Lower lobe of right lung (tissue), 2 donors: ENCODE measurements at regions not wholly inside any gene's neighbourhood (a gene's known extent, or its start where the extent isn't known, plus 50 kb on each side); places are given as distances from the start of the nearest gene placed in this dataset.

Source experiments
- ATAC-seq, 2 donors: fragments of 200-7000 bp; cut with Tn5 transposase; one replicate each; pipeline ENCODE4 v1.9.1; 2020 to 2022; ENCODE audit warnings: mild to moderate bottlenecking in 2 of 2, moderate library complexity in 2 of 2
- DNase-seq: peaks from one replicate; pipeline ENCODE4 v3.0.0-alpha.2; 2020
- H3K27ac ChIP-seq: fragments of 200-600 bp; one replicate; pipeline ENCODE4 v1.8.0; 2022
- H3K27me3 ChIP-seq: fragments of 200-600 bp; one replicate; pipeline ENCODE4 v1.8.0; 2022; ENCODE audit warnings: low read depth
- H3K36me3 ChIP-seq: fragments of 200-600 bp; one replicate; pipeline ENCODE4 v1.8.0; 2022; ENCODE audit warnings: mild to moderate bottlenecking
- H3K4me1 ChIP-seq: fragments of 200-600 bp; one replicate; pipeline ENCODE4 v1.8.0; 2022
- H3K4me3 ChIP-seq: fragments of 200-600 bp; one replicate; pipeline ENCODE4 v1.8.0; 2022; ENCODE audit warnings: mild to moderate bottlenecking
- H3K9me3 ChIP-seq: fragments of 200-600 bp; one replicate; pipeline ENCODE4 v1.8.0; 2022
- intact Hi-C: fragments of 100-400 bp; cut with DNase I; formaldehyde crosslinking; loops from one replicate; pipeline ENCODE4 v1.11.0; 2022
- TF ChIP-seq, protein P1 (sequence below): fragments of 200-600 bp; IDR thresholded peaks from one replicate; pipeline ENCODE4 v1.8.0; 2022; ENCODE audit warnings: antibody characterized with exemption, mild to moderate bottlenecking
- donor health status: DM: no; HTN: yes; CAD: no; lungs with severe emphysema.

DNA sequence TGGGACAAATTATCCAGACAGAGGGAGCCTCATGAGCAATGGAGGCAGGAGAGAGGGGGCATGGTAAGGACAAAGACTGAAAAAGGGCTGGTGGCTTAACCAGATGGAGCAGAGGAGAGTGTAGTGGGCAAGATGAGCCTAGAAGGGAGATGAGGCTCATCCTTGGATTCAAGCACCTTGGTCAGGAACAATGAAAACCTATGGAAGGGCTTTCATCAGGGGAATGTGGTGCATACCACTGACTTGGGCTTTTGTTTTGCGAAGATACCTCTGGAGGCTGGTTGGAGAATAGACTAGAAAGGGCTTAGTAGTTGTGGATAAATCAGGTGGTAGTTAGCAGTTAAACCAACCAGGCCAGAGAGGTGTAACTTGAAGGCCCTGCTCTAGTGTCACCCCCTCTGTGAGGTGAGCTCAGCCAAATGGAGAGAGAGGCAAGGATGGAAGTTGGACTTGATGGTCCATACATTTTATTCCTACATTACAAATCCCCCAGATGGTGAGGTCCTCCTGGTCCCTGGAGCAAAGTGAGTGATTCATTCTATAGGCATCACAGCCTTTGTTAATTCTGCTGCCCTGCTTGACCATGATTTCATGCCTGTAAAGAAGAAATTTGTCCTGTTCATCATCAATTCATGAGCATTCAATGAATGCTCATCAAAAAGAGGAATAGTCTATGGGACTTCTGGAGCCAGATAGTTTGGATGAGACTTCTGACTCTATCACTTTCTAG, 264.8 kb upstream of the IGFBP7 start:
- H3K4me3 ChIP-seq, result no peak overlapping the region
- no peaks in the 10 kb centered on the region for H3K4me1 ChIP-seq
- no peaks in the 10 kb centered on the region for H3K36me3 ChIP-seq
- TF ChIP-seq, protein P1, sequence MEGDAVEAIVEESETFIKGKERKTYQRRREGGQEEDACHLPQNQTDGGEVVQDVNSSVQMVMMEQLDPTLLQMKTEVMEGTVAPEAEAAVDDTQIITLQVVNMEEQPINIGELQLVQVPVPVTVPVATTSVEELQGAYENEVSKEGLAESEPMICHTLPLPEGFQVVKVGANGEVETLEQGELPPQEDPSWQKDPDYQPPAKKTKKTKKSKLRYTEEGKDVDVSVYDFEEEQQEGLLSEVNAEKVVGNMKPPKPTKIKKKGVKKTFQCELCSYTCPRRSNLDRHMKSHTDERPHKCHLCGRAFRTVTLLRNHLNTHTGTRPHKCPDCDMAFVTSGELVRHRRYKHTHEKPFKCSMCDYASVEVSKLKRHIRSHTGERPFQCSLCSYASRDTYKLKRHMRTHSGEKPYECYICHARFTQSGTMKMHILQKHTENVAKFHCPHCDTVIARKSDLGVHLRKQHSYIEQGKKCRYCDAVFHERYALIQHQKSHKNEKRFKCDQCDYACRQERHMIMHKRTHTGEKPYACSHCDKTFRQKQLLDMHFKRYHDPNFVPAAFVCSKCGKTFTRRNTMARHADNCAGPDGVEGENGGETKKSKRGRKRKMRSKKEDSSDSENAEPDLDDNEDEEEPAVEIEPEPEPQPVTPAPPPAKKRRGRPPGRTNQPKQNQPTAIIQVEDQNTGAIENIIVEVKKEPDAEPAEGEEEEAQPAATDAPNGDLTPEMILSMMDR, result no peak
- no peak overlapping the region for H3K27ac ChIP-seq
- intact Hi-C loops, result no loop called here
- no peaks in the 10 kb centered on the region for H3K27me3 ChIP-seq
- H3K9me3 ChIP-seq, result no peaks in the 10 kb centered on the region
- ATAC-seq, result no peak
- no peak for DNase-seq

DNA sequence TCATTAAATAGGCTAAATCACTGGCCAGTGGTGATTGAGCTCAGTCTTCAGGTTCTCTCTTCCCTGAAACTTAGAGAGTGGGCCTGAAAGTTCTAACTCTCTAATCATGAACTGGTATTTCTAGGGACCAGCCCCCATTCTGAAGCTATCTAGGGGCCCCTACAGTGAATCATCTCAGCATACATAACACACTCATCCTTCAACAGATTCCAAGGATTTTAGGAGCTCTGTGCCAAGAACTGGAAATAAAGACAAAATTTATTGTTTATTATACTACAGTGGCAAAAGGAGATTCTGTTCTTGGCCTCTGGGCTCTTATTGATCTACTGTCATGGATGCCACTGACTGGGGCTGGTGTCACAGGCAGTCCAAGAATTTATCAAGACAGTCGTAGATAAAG, 263.8 kb upstream of the IGFBP7 start:
- TF ChIP-seq, protein P1, result no peak
- H3K27me3 ChIP-seq, result no peaks in the 10 kb centered on the region
- no peak overlapping the region for H3K27ac ChIP-seq
- H3K4me3 ChIP-seq, result no peak overlapping the region
- DNase-seq (no peak), ATAC-seq (no peak)
- H3K9me3 ChIP-seq, result no peaks in the 10 kb centered on the region
- H3K36me3 ChIP-seq, result no peaks in the 10 kb centered on the region
- intact Hi-C loops, result no loop called here
- no peaks in the 10 kb centered on the region for H3K4me1 ChIP-seq

DNA sequence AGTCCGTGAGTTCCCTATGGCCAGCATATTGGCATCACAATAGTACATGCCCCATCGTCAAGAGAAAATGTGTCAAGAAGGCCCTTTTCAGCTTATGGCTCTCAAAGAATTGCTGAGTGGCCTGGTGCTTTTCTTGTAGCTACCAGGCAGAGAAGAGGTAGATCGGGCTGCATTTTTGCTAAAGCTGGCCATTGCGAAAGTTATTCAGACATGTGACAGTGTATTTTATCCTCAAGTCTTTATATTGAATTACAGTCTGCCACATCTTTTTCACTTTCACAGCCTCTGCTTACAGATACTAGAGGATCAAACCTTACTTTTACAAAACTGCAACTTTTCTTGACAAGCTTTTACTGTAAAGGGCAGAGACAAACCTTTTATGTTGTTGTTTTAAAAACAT, 261.5 kb upstream of the IGFBP7 start:
- Histone ChIP-seq H3K9me3 (no peaks in the 10 kb centered on the region), H3K27ac (no peak overlapping the region), H3K4me1 (no peaks in the 10 kb centered on the region), H3K36me3 (no peaks in the 10 kb centered on the region), H3K27me3 (no peaks in the 10 kb centered on the region), H3K4me3 (no peak overlapping the region)
- intact Hi-C loops, result no loop called here
- TF ChIP-seq, protein P1, result no peak
- no peak for DNase-seq
- ATAC-seq, result no peak

DNA sequence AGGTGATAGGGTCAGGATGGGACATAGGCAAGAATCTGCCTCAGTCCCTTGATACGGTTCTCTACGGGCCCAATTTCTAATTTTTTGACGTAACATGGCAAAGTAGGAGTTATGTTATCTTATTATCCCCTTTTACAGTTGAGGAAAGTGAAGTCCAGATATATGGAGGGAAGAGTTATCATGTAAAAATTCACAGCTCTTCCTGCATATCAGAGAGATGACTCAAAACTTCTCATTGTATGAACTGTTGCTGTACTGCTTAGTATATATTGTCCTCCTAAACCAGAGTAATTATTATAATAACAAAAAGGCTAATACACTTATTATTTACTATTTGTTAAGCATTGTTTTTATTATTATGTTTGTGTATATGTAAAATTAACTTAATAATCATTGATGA, 260.5 kb upstream of the IGFBP7 start:
- DNase-seq (no peak), ATAC-seq (no peak)
- Histone ChIP-seq H3K36me3 (no peaks in the 10 kb centered on the region), H3K27me3 (no peaks in the 10 kb centered on the region), H3K27ac (no peak overlapping the region), H3K4me1 (no peaks in the 10 kb centered on the region), H3K4me3 (no peak overlapping the region), H3K9me3 (no peaks in the 10 kb centered on the region)
- TF ChIP-seq, protein P1, result no peak
- intact Hi-C loops, result no loop called here

DNA sequence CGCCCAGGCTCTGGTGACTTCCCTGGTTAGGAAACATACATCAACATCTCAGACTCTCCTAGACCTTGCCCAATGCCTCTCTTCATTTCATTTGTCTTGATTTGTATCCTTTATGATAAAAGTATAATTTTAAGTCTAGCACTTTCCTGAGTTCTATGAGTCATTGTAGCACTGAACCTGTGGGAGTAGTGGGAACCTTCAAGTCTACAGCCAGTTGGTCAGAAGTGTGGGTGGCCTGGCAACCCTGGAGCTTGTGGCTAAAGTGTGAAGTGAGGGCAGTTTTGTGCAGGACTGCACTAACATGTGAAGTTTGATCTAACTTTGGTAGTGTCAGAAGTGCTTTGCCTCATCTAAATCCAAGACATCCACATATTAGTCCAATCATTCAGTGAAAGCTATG, 259.3 kb upstream of the IGFBP7 start:
- H3K27ac ChIP-seq, result no peak overlapping the region
- DNase-seq (no peak), ATAC-seq (no peak)
- no peak overlapping the region for H3K4me3 ChIP-seq
- intact Hi-C loops, result no loop called here
- no peaks in the 10 kb centered on the region for H3K4me1 ChIP-seq
- TF ChIP-seq, protein P1, result no peak
- H3K27me3 ChIP-seq, result no peaks in the 10 kb centered on the region
- no peaks in the 10 kb centered on the region for H3K9me3 ChIP-seq
- no peaks in the 10 kb centered on the region for H3K36me3 ChIP-seq
